Stimulated activated CD4-positive, alpha-beta T cell treated with anti-CD3 and anti-CD28 coated beads, Interleukin-2, amount 100 ng/mL, for 24 hours (primary cell): ENCODE measurements at regions not wholly inside any gene's neighbourhood (a gene's known extent, or its start where the extent isn't known, plus 50 kb on each side); places are given as distances from the start of the nearest gene placed in this dataset.
A peak's percentile ranks its signal among the peaks of the same experiment; 100 is the strongest.

ENCODE experiments used
- DNase-seq, 2 donors: peaks; one replicate each; pipeline ENCODE4 v3.0.0-alpha.2; 2020

GRCh38 chr10:78401624-78402367 lies 368.1 kb downstream of the RPS24 start:
- no peak for DNase-seq

DNA sequence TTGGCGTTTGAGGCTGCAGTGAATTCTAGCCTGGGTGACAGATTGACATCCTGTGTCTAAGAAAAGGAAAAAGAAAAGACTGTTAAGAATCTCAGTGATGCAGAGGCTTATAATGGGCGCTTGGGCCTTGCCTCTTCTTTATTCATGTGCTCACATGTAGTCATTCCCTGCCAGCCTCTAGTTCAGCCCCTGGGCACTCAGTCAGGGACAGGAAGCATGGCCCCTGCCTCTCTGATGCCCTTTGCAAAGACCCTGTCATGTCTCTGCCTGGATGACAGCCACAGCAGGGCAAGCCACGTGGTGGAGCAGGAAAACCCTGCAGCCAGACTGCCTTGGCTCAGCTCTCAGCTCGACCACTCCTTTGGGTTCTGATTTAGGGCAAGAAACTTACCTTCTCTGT lies 368.9 kb downstream of the RPS24 start:
- no peak for DNase-seq

DNA sequence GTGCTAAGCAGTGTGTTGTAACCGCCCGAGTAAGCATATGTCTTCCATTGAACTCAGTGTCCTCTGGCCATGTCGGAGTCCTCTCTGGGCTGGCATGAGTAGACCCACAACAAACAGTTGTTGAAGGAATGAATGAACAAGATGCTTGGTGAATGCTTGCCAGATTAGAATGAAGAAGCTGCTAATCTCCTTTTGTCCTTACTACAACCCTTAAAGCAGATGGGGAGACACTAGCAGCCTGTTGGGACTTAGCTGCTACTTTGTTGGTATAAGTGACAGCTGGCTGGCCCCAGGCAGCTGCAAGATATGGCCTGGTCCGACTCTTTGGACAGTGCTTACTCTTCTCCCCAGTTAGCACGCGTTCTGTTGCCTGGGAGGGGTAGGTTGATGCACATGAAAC lies 370.1 kb downstream of the RPS24 start:
- no peak for DNase-seq

DNA sequence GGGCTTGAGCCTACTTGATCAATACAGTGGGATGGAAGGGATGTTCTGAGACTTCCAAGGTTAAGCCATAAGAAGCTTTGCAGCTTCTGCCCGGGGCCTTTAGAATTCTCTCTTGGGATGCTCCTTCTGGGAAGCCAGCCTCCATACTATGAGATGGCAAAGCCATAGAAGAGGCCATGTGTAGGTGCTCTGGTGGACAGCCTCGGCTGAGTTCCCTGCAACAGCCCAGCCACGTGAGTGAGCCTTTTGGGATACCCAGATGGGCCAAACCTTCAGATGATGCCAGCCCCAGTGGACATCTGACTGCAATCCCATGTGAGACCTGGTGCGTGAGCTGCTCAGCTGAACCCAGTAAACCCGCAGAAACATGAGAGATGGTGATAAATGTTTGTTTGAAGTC lies 370.6 kb downstream of the RPS24 start:
- no peak for DNase-seq

- no peak for DNase-seq
Measured at GRCh38 chr10:78405231-78405630, 371.6 kb downstream of the RPS24 start.

GRCh38 chr10:78405736-78406135 lies 372.1 kb downstream of the RPS24 start:
- no peak for DNase-seq

GRCh38 chr10:78406648-78407008 lies 373.0 kb downstream of the RPS24 start:
- DNase-seq = no peak

GRCh38 chr10:78407009-78407711 lies 373.5 kb downstream of the RPS24 start:
- DNase-seq = peak; percentile 66 to 81

DNA sequence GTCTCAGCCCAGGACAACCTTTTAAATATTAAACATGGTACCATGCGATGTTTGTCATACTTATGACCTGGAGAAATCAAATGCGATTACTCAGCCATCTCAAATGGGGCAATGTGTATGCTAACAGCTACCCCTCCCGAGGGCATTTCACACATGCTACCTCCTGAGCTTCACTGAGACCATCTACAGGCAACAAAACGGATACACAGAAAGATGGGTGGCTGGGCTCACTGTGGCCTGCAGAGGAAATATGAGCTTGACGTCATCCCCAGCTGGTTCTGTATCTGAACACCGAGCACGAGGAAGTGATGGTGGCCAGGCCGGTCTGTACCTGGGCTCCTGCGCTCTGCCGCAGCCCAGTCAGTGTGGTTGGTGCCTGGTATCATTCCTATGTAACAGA lies 374.3 kb downstream of the RPS24 start:
- no peak for DNase-seq

- DNase-seq = no peak
Measured at GRCh38 chr10:78408671-78409472, 375.2 kb downstream of the RPS24 start.

GRCh38 chr10:78410046-78410965 lies 376.6 kb downstream of the RPS24 start:
- no peak for DNase-seq

GRCh38 chr10:78411716-78412115 lies 378.1 kb downstream of the RPS24 start:
- DNase-seq = no peak

- DNase-seq = no peak
Measured at GRCh38 chr10:78412605-78413004, 378.9 kb downstream of the RPS24 start.

DNA sequence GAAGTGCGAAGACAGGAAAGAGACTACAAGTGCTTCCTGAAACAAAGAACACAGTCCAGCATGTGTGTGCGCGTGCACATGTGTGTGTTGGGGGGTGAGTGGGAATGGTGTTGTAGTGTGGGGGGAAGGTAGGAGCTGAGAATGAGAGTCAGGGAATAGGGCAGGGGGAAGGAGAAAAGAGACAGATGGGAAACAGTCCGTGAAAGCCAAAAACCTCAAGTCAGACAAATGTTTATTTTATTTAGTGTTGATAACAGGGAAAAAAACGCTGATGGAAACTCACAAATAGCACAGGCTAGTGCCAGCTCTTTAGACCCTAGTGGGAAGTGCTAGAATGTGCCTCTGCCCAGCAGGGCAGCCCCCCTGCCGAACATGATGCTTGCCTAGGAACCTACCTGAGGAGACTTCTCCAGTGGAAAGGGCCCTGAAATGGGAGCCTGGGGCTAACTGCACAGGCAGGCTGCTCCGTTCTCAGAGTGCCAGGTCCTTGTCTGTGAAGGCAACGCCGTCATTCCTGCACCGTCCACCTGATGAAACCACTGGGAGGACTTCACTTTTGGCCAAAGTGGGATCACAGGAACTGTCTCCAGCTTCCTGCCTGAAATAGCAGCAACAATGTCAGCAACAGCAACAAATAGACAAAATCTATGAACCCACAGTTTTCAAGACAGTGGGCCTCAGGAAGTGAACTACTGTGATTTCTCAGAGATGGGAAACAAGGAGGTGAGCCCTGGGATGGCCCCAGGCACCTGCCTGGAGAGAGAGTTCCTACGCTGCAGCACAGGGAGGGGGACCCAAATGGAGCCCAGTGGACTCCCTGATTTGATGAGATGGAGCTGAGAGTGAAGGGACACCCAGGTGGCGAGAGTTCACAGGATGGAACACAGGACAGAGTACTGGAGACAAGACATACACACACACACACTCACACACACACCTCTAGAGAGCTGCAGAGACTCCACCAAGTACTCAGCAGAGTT lies 379.7 kb downstream of the RPS24 start:
- no peak for DNase-seq

DNA sequence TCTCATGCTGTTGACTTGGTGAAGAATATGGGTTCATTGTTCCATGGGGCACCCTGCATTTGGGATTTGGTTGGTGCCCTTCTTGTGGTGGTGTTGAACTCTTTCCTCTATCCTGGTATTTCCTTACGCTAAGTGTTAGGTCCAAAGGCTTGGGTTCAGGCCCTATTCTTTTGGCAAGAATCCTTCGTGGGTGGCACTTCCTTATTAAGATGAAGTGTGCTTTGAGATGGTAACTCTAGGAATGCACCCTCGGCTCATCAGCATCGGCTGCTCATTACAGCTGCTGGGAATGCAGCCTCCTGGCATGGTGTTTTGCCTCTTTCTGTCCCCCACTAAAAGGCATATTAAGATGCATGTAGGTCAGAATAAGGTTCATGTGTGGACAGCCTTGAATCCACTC lies 380.7 kb downstream of the RPS24 start:
- no peak for DNase-seq

- no peak for DNase-seq
Measured at GRCh38 chr10:78415111-78415510, 381.4 kb downstream of the RPS24 start.

- no peak for DNase-seq
Measured at GRCh38 chr10:78416031-78417011, 382.7 kb downstream of the RPS24 start.

DNA sequence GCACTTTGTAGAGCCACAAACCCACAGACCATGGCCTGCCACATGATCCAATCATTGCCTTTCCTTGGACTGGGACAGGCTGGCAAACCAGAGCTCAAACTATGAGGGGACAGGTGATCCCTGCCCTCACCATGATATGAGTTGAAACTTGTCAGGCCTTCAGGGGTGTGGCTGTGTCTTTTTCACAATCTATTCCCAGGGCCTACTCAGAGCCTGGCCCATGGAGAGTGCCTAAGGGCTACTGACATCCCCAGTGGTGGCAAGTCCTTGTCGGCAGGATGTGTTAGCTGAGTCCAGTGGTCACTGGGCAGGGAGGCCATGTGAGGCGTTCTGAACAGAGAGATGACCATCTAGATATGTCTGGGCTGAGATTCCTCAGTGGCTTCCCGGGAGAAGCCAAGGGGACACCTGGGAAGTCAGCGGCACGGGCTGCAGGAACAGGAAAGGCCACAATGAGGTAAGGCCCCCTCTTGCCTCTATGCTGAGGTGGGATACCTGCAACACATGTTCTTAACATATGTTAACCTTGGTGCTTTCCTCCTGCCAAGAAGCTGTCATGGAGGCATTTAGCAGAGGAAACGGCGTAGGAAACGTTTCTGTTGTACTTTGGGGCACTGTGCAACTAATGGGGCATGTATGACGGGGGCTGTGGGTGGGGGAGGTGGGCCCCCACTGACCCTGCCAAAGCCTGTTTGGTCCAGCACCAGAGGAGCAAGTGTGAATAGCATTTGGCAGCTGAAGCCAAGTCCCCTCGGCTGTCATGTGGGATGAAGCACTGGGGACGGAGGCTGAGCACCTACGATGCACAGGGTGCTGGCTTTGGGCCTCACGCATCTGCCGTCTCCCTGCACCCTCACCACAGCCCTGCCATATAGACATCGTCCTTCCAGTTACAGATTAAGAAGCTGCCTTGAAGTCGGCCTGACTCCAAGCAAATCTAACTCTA lies 384.0 kb downstream of the RPS24 start:
- no peak for DNase-seq
